ENCODE measurements at regions not wholly inside any gene's neighbourhood (a gene's known extent, or its start where the extent isn't known, plus 50 kb on each side); places are given as distances from the start of the nearest gene placed in this dataset.
"Not testable (repeated sequence)": the region's sequence is repeated elsewhere in the genome, so short reads cannot be mapped to it uniquely, and the experiment has no call there.

GRCh38 chr7:103199191-103199590 lies 50.3 kb upstream of the NAPEPLD start:
- not testable (repeated sequence) for H3K4me1 ChIP-seq (ENCODE audit: insufficient read depth); ATAC-seq; H3K36me3 ChIP-seq (ENCODE audit: insufficient read depth); H3K27ac ChIP-seq (ENCODE audit: low read depth); H3K4me3 ChIP-seq; H3K27me3 ChIP-seq (ENCODE audit: insufficient read depth); H3K79me2 ChIP-seq (replicated peaks; ENCODE audit: insufficient read depth); H3F3A ChIP-seq (replicated peaks; ENCODE audit: low read depth); H3K27me3 Mint-ChIP-seq (ENCODE audit: insufficient read depth, low read depth, poor library complexity); H3K36me3 Mint-ChIP-seq (ENCODE audit: low read depth); H3K4me1 Mint-ChIP-seq; H2AFZ ChIP-seq; H4K20me1 ChIP-seq (replicated peaks; ENCODE audit: insufficient read depth); DNase-seq (ENCODE audit: low spot score); H3K9me2 ChIP-seq (ENCODE audit: insufficient read depth); H3K4me3 Mint-ChIP-seq; H3K4me2 ChIP-seq; H3K27ac Mint-ChIP-seq; H3K9me3 Mint-ChIP-seq
